Subcutaneous abdominal adipose tissue (tissue), 5 donors: ENCODE measurements at regions not wholly inside any gene's neighbourhood (a gene's known extent, or its start where the extent isn't known, plus 50 kb on each side); places are given as distances from the start of the nearest gene placed in this dataset.
"Not testable (repeated sequence)": the region's sequence is repeated elsewhere in the genome, so short reads cannot be mapped to it uniquely, and the experiment has no call there.

Experiments used
- H3K27ac ChIP-seq: one replicate; pipeline ENCODE4 v1.7.0; 2013; ENCODE audit warnings: low read depth, mild to moderate bottlenecking, inconsistent platforms, low read length, moderate library complexity
- H3K27me3 ChIP-seq, 5 donors: one replicate each; pipeline ENCODE4 v1.7.0; 2013; ENCODE audit warnings: low read length in 5 of 5, inconsistent platforms in 1 of 5; ENCODE audit not compliant: control insufficient read depth in 5 of 5, insufficient read depth in 4 of 5
- H3K36me3 ChIP-seq, 5 donors: one replicate each; pipeline ENCODE4 v1.7.0; 2013; ENCODE audit warnings: low read length in 5 of 5; ENCODE audit not compliant: control insufficient read depth in 5 of 5, insufficient read depth in 5 of 5
- H3K4me1 ChIP-seq, 5 donors: one replicate each; pipeline ENCODE4 v1.7.0; 2013; ENCODE audit warnings: low read length in 5 of 5, mild to moderate bottlenecking in 3 of 5, moderate library complexity in 1 of 5; ENCODE audit not compliant: control insufficient read depth in 5 of 5, insufficient read depth in 5 of 5
- H3K4me3 ChIP-seq, 5 donors: one replicate each; pipeline ENCODE4 v1.7.0; 2013; ENCODE audit warnings: low read length in 5 of 5, low read depth in 1 of 5
- H3K9ac ChIP-seq, 5 donors: one replicate each; pipeline ENCODE4 v1.7.0; 2013; ENCODE audit warnings: low read length in 5 of 5, mild to moderate bottlenecking in 4 of 5, moderate library complexity in 3 of 5
- H3K9me3 ChIP-seq, 5 donors: one replicate each; pipeline ENCODE4 v1.7.0; 2013; ENCODE audit warnings: low read length in 5 of 5; ENCODE audit not compliant: control insufficient read depth in 5 of 5
- donor health status: healthy.
- donor health status: healthy.
- donor health status: healthy.
- donor health status: healthy.
- donor health status: healthy.

- Histone ChIP-seq H3K9me3 (peaks cover 0 to 10% (median 5%) of the 10 kb centered on the region in 5 donors), H3K27me3 (peaks cover 0 to 3% (median 1%) of the 10 kb centered on the region in 5 donors), H3K4me1 (no peaks in the 10 kb centered on the region), H3K9ac (no peak overlapping the region), H3K36me3 (peaks cover 0 to 2% (median 0%) of the 10 kb centered on the region in 5 donors), H3K4me3 (no peak overlapping the region), H3K27ac (no peak overlapping the region)
Observed at GRCh38 chr5:1995491-1995890, 112.8 kb upstream of the IRX4 start.

DNA sequence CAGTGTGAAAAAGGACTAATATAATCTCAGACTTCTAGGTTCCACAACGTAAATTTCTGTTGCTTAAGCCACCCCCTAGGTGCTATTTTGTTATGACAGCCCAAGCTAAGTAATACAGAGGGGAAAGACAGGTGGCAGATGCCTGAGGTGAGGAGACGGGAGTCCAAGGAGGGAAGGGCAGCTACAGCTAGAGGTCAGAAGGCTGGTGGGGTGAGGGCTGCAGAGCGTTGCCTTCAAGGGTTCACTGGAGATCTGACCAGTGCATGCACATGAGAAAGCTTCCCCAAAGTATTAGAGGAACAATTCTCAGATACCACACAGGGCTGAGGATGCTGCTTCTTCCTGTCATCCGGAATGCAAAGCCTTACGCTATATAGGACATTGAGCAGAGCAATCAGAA lies 104.7 kb upstream of the IRX4 start:
- no peak overlapping the region for H3K27ac ChIP-seq
- H3K27me3 ChIP-seq: peaks cover 0 to 3% (median 0%) of the 10 kb centered on the region in 5 donors
- no peak overlapping the region for H3K4me3 ChIP-seq
- peaks cover 0 to 2% (median 0%) of the 10 kb centered on the region in 5 donors for H3K4me1 ChIP-seq
- no peak overlapping the region for H3K9ac ChIP-seq
- H3K36me3 ChIP-seq: no peaks in the 10 kb centered on the region
- peaks cover 0 to 5% (median 0%) of the 10 kb centered on the region in 5 donors for H3K9me3 ChIP-seq

GRCh38 chr5:1985781-1986180 lies 103.1 kb upstream of the IRX4 start:
- H3K9me3 ChIP-seq: peaks cover 0 to 5% (median 0%) of the 10 kb centered on the region in 5 donors
- H3K36me3 ChIP-seq: no peaks in the 10 kb centered on the region
- H3K27ac ChIP-seq: no peak overlapping the region
- H3K4me3 ChIP-seq: no peak overlapping the region
- H3K4me1 ChIP-seq: peaks cover 0 to 2% (median 0%) of the 10 kb centered on the region in 5 donors
- no peak overlapping the region for H3K9ac ChIP-seq
- no peaks in the 10 kb centered on the region for H3K27me3 ChIP-seq

- H3K36me3 ChIP-seq: no peaks in the 10 kb centered on the region
- H3K27ac ChIP-seq: no peak overlapping the region
- no peaks in the 10 kb centered on the region for H3K9me3 ChIP-seq
- H3K4me1 ChIP-seq: peaks cover 0 to 2% (median 0%) of the 10 kb centered on the region in 5 donors
- H3K9ac ChIP-seq: no peak overlapping the region
- no peak overlapping the region for H3K4me3 ChIP-seq
- no peaks in the 10 kb centered on the region for H3K27me3 ChIP-seq
Observed at GRCh38 chr5:1983919-1984695, 101.4 kb upstream of the IRX4 start.

- H3K4me1 ChIP-seq: peaks cover 0 to 2% (median 0%) of the 10 kb centered on the region in 5 donors
- no peaks in the 10 kb centered on the region for H3K36me3 ChIP-seq
- H3K9ac ChIP-seq: no peak overlapping the region
- no peaks in the 10 kb centered on the region for H3K9me3 ChIP-seq
- no peak overlapping the region for H3K4me3 ChIP-seq
- H3K27ac ChIP-seq: no peak overlapping the region
- no peaks in the 10 kb centered on the region for H3K27me3 ChIP-seq
Observed at GRCh38 chr5:1983401-1983800, 100.7 kb upstream of the IRX4 start.

DNA sequence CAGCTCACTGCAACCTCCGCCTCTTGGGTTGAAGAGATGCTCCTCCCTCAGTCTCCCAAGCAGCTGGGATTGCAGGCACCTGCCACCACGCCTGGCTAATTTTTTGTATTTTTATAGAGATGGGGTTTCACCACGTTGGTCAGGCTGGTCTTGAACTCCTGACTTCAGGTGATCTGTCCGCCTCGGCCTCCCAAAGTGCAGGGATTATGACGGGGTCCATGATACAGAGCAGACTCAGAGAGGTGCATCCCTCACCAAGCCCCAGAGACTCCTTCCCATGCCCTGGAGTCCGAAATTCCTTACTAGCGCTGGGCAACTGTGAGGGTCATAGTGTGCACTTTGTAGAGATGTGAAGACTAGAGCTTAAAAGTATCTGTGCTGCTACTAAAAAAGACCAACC lies 99.8 kb upstream of the IRX4 start:
- not testable (repeated sequence) for H3K4me1 ChIP-seq, H3K4me3 ChIP-seq, H3K27ac ChIP-seq, H3K9me3 ChIP-seq, H3K27me3 ChIP-seq, H3K36me3 ChIP-seq, H3K9ac ChIP-seq

GRCh38 chr5:1975898-1976765 lies 93.4 kb upstream of the IRX4 start:
- Histone ChIP-seq H3K27ac (no peak overlapping the region), H3K9ac (no peak overlapping the region), H3K4me3 (no peak overlapping the region), H3K9me3 (no peaks in the 10 kb centered on the region), H3K4me1 (no peaks in the 10 kb centered on the region), H3K36me3 (no peaks in the 10 kb centered on the region), H3K27me3 (peaks cover 0 to 6% (median 0%) of the 10 kb centered on the region in 5 donors)

DNA sequence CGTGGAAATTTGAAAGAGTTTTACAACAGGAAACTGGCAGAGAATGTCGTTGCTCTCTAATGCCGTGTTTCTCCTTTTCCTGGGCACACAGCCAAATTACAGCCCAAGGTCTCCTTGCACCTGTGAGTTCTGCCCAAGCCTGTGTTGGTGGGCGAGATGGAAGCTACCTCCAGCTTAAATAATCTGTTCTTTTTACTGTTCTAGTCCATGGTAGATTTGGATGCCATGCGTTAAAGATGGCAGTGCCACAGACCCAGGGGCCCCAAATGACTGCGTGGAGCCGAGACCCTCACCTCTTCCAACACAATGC lies 92.6 kb upstream of the IRX4 start:
- Histone ChIP-seq H3K27me3 (peaks cover 0 to 6% (median 0%) of the 10 kb centered on the region in 5 donors), H3K9ac (no peak overlapping the region), H3K36me3 (no peaks in the 10 kb centered on the region), H3K4me3 (no peak overlapping the region), H3K27ac (no peak overlapping the region), H3K4me1 (no peaks in the 10 kb centered on the region), H3K9me3 (no peaks in the 10 kb centered on the region)

- Histone ChIP-seq H3K27ac (no peak overlapping the region), H3K4me3 (no peak overlapping the region), H3K27me3 (peaks cover 0 to 6% (median 0%) of the 10 kb centered on the region in 5 donors), H3K4me1 (no peaks in the 10 kb centered on the region), H3K36me3 (no peaks in the 10 kb centered on the region), H3K9me3 (no peaks in the 10 kb centered on the region), H3K9ac (no peak overlapping the region)
Observed at GRCh38 chr5:1974501-1975405, 92.0 kb upstream of the IRX4 start.
